AG04449 (cell line): ENCODE measurements at regions not wholly inside any gene's neighbourhood (a gene's known extent, or its start where the extent isn't known, plus 50 kb on each side); places are given as distances from the start of the nearest gene placed in this dataset.

Experiments
- CTCF ChIA-PET: fragments of 350-600 bp; formaldehyde crosslinking; extraction: SDS; loops from one replicate; lab custom pipeline; 2021; ENCODE audit warnings: antibody characterized with exemption; lab: Yijun Ruan, JAX
- POLR2A ChIA-PET: fragments of 400-600, 350-600 bp; formaldehyde crosslinking; extraction: SDS; loops from one replicate; lab custom pipeline; 2020; ENCODE audit warnings: antibody characterized with exemption, inconsistent platforms; lab: Yijun Ruan, JAX
- DNase-seq: peaks from one replicate; pipeline ENCODE4 v3.0.0-alpha.2; 2010; ENCODE audit warnings: low read depth, low spot score
- H3K4me3 ChIP-seq: 2 replicates; pipeline ENCODE4 v1.5.1; 2011; ENCODE audit warnings: low read depth, mild to moderate bottlenecking, control low read depth, low read length
- CTCF ChIP-seq: IDR thresholded peaks from one replicate; pipeline ENCODE4 v1.5.1; 2011; ENCODE audit warnings: mild to moderate bottlenecking, moderate library complexity, low read length, control low read depth, inconsistent platforms; ENCODE audit not compliant: insufficient read depth; ENCODE audit errors: missing control alignments

DNA sequence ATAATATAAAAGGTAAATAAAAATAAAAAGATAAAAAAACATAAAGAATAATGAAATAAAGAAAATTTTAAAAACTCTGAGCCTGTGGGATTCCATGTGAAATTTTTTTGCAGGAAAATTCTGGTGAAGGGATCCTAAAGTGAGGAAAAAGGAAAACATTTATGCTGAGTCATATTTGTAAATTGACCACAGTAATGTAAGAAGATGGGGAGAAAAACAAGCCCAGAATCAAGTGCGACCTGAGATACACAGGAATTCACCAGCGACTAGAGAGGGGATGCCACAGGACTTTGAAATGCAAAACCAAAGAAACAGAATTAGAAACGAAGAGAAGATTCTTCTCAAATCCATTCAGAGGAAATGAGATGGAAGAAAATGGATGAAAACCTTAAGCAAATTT, 133.8 kb upstream of the PFKP start:
- POLR2A ChIA-PET: no interaction called here
- no peak for TF ChIP-seq CTCF
- no peak overlapping the region for H3K4me3 ChIP-seq
- CTCF ChIA-PET: interaction anchor here (10.9 kb wide), 1 partner anchor 112 kb away, joined by 258 read pairs; no protein-coding TSS in a partner anchor
- DNase-seq: no peak

- no peak for TF ChIP-seq CTCF
- no peak overlapping the region for H3K4me3 ChIP-seq
- ChIA-PET CTCF (interaction anchor here (0.8 to 10.9 kb wide), 2 partner anchors 45 to 112 kb away, joined by 3 to 258 read pairs; no protein-coding TSS in a partner anchor), POLR2A (no interaction called here)
- DNase-seq: no peak
Measured at GRCh38 chr10:2933071-2933470, 134.3 kb upstream of the PFKP start.

GRCh38 chr10:2929480-2930258, 137.7 kb upstream of the PFKP start:
- no peak overlapping the region for H3K4me3 ChIP-seq
- DNase-seq: no peak
- ChIA-PET POLR2A (no interaction called here), CTCF (interaction anchor here (0.6 to 10.9 kb wide), 10 partner anchors 28 to 188 kb away, joined by 3 to 258 read pairs (median 7); no protein-coding TSS in a partner anchor)
- TF ChIP-seq CTCF: no peak

GRCh38 chr10:2927958-2928840, 139.1 kb upstream of the PFKP start:
- TF ChIP-seq CTCF: peak; percentile 76
- ChIA-PET CTCF (interaction anchor here (0.7 to 10.9 kb wide), 31 partner anchors 10 to 467 kb away, joined by 3 to 258 read pairs (median 4); no protein-coding TSS in a partner anchor), POLR2A (no interaction called here)
- peak; percentile 1 for DNase-seq
- H3K4me3 ChIP-seq: no peak overlapping the region

DNA sequence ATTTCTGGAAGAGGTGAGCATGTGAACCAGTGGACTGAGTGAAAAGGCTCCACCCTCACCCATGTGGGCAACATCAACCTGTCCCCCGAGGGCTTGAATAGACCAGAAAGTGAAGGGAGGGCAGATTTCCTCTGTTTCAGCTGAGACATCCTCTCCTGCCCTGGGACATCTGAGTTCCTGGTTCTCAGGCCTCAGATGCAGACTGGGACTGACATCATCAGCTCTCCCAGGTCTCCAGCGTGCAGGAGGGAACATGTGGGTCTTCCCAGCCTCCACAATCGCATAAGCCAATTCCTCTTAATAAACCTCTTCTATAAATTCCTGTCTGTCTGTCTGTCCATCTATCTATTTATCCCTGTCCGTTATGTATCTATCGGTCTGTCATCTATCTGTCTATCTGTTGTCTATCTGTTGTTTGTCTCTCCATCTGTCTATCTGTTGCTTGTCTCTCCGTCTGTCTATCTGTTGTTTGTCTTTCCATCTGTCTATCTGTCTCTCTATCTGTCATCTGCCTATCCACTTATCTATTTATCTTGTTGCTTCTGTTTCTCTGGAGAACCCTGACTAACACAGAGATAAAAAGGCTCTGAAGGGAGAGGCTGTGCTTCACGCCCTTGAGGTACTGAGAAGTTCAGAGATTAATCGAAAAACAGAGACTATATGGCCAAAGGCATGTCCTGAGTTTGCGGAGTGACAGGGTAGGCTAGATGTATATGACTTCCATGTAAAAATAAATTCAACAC, 140.3 kb upstream of the PFKP start:
- no peak for TF ChIP-seq CTCF
- ChIA-PET CTCF (interaction anchor here (0.8 to 10.9 kb wide), 11 partner anchors 9 to 127 kb away, joined by 3 to 258 read pairs (median 10); no protein-coding TSS in a partner anchor), POLR2A (no interaction called here)
- no peak for DNase-seq
- no peak overlapping the region for H3K4me3 ChIP-seq
